ENCODE measurements at regions not wholly inside any gene's neighbourhood (a gene's known extent, or its start where the extent isn't known, plus 50 kb on each side); places are given as distances from the start of the nearest gene placed in this dataset.

GRCh38 chr4:27096142-27096824, 235.6 kb downstream of the STIM2 start:
- Histone ChIP-seq H3K4me1 (ENCODE audit: control insufficient read depth, insufficient read depth, low read length) (no peaks in the 10 kb centered on the region), H3K27me3 (replicated peaks in 1 of 2; ENCODE audit: control insufficient read depth in 2 of 2, insufficient read depth in 2 of 2, low read length in 1 of 2) (peaks cover 0 to 4% of the 10 kb centered on the region in 2 experiments; a peak in 3 of 4 replicates), H3K4me3 (no peak overlapping the region), H3K9me3 (replicated peaks; ENCODE audit: control insufficient read depth, insufficient read depth, low read length) (no peaks in the 10 kb centered on the region), H3K79me2 (ENCODE audit: control insufficient read depth, insufficient read depth, low read length) (no peaks in the 10 kb centered on the region), H3K4me2 (ENCODE audit: control insufficient read depth, insufficient read depth) (no peak overlapping the region), H3K27ac (ENCODE audit: control insufficient read depth, insufficient read depth) (no peak overlapping the region), H2AFZ (ENCODE audit: control insufficient read depth, low read depth, low read length) (no peak overlapping the region), H4K20me1 (ENCODE audit: control insufficient read depth, insufficient read depth) (no peaks in the 10 kb centered on the region), H3K9ac (ENCODE audit: control insufficient read depth, insufficient read depth, low read length) (no peak overlapping the region), H3K36me3 (ENCODE audit: control insufficient read depth in 2 of 2, insufficient read depth in 2 of 2, low read length in 1 of 2) (no peaks in the 10 kb centered on the region)
- 20% methylated on average over 9 of the region's 9 CpGs for whole genome bisulfite sequencing (ENCODE audit: insufficient coverage, insufficient replicate concordance, low lambda C conversion rate, missing lambda C conversion rate)
- ChIA-PET CTCF (interaction anchor here (1.1 to 1.8 kb wide), 3 partner anchors 47 to 221 kb away, joined by 3 to 6 read pairs (median 3); no protein-coding TSS in a partner anchor), POLR2A (no interaction called here), RAD21 (ENCODE audit: unreplicated experiment) (no interaction called here), SMC1A (ENCODE audit: uncharacterized antibody, unreplicated experiment) (interaction anchor here (2.4 kb wide), 1 partner anchor 14 kb away, joined by 5 read pairs; no protein-coding TSS in a partner anchor)
- DNase-seq (ENCODE audit: low read depth, low spot score) (no peak), FAIRE-seq (no peak), ATAC-seq (no peak)
- no peak for TF ChIP-seq TBL1XR1 (IDR thresholded peaks at IDR 0.05; ENCODE audit: low read depth, low read length)
- no peak for TF ChIP-seq SREBF1 (IDR thresholded peaks at IDR 0.05; ENCODE audit: low read length)
- TF ChIP-seq NR2F1 (conservative IDR thresholded peaks at IDR 0.05) = no peak
- TF ChIP-seq SUZ12 (IDR thresholded peaks at IDR 0.05; ENCODE audit: unreplicated experiment) = no peak
- no peak for TF ChIP-seq JUNB (IDR thresholded peaks at IDR 0.05)
- no peak for TF ChIP-seq ZBTB33 (IDR thresholded peaks at IDR 0.05)
- TF ChIP-seq, protein P1, sequence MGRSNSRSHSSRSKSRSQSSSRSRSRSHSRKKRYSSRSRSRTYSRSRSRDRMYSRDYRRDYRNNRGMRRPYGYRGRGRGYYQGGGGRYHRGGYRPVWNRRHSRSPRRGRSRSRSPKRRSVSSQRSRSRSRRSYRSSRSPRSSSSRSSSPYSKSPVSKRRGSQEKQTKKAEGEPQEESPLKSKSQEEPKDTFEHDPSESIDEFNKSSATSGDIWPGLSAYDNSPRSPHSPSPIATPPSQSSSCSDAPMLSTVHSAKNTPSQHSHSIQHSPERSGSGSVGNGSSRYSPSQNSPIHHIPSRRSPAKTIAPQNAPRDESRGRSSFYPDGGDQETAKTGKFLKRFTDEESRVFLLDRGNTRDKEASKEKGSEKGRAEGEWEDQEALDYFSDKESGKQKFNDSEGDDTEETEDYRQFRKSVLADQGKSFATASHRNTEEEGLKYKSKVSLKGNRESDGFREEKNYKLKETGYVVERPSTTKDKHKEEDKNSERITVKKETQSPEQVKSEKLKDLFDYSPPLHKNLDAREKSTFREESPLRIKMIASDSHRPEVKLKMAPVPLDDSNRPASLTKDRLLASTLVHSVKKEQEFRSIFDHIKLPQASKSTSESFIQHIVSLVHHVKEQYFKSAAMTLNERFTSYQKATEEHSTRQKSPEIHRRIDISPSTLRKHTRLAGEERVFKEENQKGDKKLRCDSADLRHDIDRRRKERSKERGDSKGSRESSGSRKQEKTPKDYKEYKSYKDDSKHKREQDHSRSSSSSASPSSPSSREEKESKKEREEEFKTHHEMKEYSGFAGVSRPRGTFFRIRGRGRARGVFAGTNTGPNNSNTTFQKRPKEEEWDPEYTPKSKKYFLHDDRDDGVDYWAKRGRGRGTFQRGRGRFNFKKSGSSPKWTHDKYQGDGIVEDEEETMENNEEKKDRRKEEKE (IDR thresholded peaks at IDR 0.05) = no peak
- intact Hi-C loops (cut with micrococcal nuclease; ENCODE audit: unreplicated experiment) (loop anchor here (2.0 kb wide), 1 partner anchor 223 kb away; no protein-coding TSS in a partner anchor), in situ Hi-C loops (cut with MboI) (no loop called here)
- BruUV-seq (replicated peaks) = no TSS peak

Data from GM12878 (cell line).